Stimulated activated CD4-positive, alpha-beta T cell treated with anti-CD3 and anti-CD28 coated beads, TNF-alpha, amount 100 ng/mL, for 1 hour (primary cell): ENCODE measurements at regions not wholly inside any gene's neighbourhood (a gene's known extent, or its start where the extent isn't known, plus 50 kb on each side); places are given as distances from the start of the nearest gene placed in this dataset.

Source experiments
- DNase-seq, 3 donors: peaks; one replicate each; pipeline ENCODE4 v3.0.0-alpha.2; 2020; ENCODE audit warnings: low read depth in 3 of 3, low spot score in 1 of 3

DNA sequence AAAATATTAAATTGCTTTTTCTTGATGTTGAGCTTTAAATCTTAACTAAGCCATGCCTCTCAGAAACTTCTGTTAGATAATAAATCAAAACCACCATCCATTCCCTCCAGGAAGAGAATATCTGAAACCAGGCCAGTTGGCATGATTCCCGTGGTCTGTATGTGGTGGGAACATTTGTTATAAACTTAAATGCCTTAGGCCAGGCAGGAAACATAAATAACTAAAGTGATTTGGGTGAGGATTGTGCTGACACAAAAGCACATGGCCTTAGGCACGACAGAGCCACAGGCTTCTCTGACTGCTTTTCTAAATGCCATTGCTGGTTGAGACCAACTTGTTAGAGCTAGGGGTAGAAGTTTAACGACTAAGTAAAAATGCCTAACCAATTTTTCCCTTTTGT, 255.9 kb downstream of the GABRG2 start:
- DNase-seq = no peak

GRCh38 chr5:162324328-162324727, 256.8 kb downstream of the GABRG2 start:
- DNase-seq = no peak

GRCh38 chr5:162325143-162325727, 257.7 kb downstream of the GABRG2 start:
- no peak for DNase-seq

DNA sequence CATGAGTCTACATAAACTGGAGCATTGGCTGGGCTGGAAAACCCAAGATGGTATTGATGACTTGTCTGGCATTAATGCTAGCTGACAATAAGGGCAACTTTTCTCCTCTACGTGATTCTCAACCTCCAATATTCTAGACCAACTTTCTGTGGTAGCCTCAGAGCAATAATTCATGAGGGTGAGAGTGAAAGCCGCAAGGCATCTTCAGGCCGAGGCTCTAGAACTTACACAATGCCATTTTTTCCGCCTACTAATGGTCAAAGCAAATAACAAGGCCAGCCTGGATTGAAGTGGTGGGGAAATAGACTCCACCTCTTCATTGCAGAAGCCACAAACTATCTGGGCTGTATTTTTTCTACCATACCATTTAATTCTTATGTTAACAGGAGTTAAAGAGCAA, 267.4 kb downstream of the GABRG2 start:
- no peak for DNase-seq

DNA sequence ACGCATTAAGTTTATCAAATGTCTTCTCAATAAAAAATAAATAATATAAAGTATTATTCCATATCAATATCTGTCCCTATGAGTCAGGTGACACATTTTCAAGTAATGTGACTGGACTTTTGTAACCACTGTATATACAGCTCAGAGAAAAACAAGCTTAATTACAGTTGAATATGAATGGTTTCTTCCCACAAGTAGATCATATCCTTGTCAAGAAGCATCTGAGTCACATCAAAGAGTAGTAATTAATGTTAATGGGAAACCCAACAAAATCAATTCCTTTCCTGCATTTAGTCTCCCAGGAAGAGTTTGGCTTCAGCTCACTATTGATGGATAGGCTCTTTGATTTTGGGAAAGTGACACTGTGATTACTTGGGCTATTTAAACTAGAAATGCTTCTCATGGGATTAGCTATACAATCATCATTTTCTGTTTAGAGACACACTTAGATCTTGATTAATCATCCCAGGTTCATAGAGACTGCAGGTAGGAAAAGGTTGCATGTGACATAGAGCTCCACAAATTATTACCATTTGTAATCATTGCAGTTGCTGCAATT, 292.9 kb downstream of the GABRG2 start:
- no peak for DNase-seq

DNA sequence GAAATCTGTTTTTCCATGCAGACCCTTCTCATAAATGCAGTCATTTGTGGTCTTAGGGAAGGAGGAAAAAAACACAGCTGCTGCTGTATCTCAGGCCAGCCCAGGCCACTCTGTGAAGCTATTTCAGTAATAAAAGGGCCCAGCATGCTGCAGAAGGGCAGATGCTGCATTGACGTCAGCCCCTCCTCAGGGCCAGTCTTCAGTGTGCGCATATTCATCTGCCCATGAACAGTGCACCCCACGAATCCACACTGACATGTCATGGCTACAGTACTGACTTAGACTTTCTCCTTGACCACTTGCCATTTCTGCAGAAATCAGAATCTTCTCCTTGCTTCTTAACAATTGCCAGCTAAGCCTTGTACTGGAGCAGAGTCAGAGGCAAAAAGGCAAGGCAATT, 304.7 kb downstream of the GABRG2 start:
- no peak for DNase-seq

GRCh38 chr5:162377895-162378294, 310.3 kb downstream of the GABRG2 start:
- no peak for DNase-seq

- DNase-seq = no peak
These were observed 315.3 kb downstream of the GABRG2 start for GRCh38 chr5:162382839-162383238.

GRCh38 chr5:162384225-162384624, 316.7 kb downstream of the GABRG2 start:
- no peak for DNase-seq

DNA sequence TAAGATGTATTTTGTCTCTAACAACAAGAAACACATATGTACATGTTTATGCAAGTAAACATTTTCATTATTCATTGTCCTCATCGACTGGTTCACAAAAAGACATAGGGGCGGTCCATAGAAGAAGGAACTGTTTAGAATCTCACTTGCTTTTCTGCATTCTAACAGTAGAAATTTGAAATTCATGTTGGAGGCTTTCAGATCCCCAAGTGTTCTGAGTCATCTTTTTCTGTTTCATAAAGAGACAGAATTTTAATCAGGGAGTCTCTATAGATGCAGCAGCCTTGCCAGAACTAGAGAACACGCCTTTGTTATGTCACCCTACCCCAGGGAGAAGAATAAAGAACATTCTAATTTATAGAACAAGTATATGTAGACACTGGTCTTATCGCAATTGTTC, 324.3 kb downstream of the GABRG2 start:
- no peak for DNase-seq

DNA sequence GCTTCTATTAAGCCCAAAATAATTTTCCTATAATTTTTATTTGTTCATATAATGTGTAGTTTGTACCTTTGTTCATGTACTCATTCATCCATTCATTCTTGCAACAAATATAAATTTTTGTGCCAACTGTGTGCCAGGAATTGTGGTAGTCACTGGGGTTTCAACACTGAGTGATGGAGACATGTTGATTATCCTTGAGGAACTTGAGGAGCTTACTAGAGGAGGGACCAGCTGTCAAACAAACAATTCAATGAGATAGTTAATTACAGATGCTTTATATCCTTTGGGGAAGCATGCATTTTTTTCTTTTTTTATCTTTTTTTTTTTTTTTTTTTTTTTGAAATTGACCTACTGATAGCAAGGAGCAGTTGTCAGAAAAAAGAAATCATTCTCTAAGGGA, 324.8 kb downstream of the GABRG2 start:
- no peak for DNase-seq

- DNase-seq = no peak
These were observed 326.0 kb downstream of the GABRG2 start for GRCh38 chr5:162393534-162393933.

- no peak for DNase-seq
These were observed 340.0 kb downstream of the GABRG2 start for GRCh38 chr5:162407614-162408013.

GRCh38 chr5:162410365-162410764, 342.8 kb downstream of the GABRG2 start:
- no peak for DNase-seq

- no peak for DNase-seq
These were observed 361.6 kb downstream of the GABRG2 start for GRCh38 chr5:162429142-162429541.

DNA sequence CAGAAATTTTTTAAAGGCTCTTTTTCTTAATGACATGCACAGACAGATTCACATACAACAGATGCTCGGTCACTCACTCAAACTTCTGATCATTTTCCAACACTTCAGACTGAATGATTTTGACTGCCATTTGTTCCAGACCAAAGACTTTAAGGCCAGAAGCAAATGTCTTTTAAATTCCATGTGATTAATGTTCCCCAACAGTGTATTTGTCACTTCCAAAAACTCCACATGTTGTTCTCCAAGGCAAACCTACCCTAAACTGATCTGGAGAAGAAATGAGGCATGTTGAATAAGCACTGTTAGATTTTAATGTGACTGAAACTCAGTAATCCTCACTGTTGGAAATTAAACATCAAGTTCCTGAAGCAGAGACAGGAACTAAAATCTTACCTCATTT, 366.7 kb downstream of the GABRG2 start:
- no peak for DNase-seq

GRCh38 chr5:162436055-162436454, 368.5 kb downstream of the GABRG2 start:
- DNase-seq = no peak

GRCh38 chr5:162444129-162444762, 376.7 kb downstream of the GABRG2 start:
- DNase-seq = no peak

DNA sequence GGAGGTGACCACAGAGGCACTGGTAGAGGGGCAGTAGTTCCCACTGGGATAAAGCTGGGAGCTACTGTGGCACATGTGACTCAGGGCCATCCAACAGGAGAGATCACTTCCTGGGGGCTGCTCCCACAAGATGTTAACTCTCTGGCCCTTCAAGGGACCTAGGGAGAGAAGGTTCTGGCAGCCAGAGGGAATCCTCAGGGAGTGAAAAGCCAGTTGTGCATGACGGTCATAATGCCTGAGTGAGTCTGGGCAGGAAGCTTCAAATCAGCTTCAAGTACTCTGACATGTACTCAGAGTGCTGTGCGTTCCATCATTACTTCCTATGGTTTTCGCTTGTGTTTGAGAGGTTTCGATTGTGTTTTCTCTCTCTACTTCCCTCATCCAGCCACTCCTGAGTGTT, 388.5 kb downstream of the GABRG2 start:
- DNase-seq = no peak

GRCh38 chr5:162466011-162466410, 398.4 kb downstream of the GABRG2 start:
- DNase-seq = no peak

GRCh38 chr5:162473041-162473714, 405.6 kb downstream of the GABRG2 start:
- no peak for DNase-seq

DNA sequence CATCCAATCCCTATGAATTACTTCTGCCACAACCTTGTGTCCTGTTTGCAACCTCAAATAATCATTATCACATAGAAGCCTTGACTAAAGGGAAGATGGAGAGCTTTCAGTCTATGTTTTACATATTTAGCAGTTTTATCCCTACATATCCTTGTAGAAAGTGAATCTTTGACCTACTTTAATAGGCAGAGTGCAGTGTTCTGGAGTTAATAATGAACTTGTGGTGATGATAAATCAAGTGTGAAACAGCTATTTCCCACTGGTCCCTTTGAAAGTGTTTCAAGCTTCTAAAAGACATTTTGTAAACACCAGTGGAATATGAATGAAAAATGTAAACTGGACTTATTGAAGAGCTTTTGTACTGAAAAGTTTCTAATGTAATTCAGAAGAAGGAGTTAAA, 406.7 kb downstream of the GABRG2 start:
- no peak for DNase-seq
